B cell (primary cell): ENCODE measurements at regions not wholly inside any gene's neighbourhood (a gene's known extent, or its start where the extent isn't known, plus 50 kb on each side); places are given as distances from the start of the nearest gene placed in this dataset.
"Not testable (repeated sequence)": the region's sequence is repeated elsewhere in the genome, so short reads cannot be mapped to it uniquely, and the experiment has no call there.

Experiments
- ATAC-seq: fragments of 200-7000 bp; cut with Tn5 transposase; one replicate; pipeline ENCODE4 v1.10.0; 2021; ENCODE audit warnings: low read depth, mild to moderate bottlenecking, moderate number of reproducible peaks, moderate library complexity
- CTCF ChIA-PET: fragments of 350-600 bp; sonication (Branson Sonifier 250); formaldehyde crosslinking; loops from one replicate; lab custom pipeline; 2021; ENCODE audit warnings: antibody characterized with exemption, inconsistent platforms; lab: Charles Lee
- POLR2A ChIA-PET: fragments of 350-600 bp; sonication (Branson Sonifier 250); formaldehyde crosslinking; loops from one replicate; lab custom pipeline; 2021; ENCODE audit warnings: antibody characterized with exemption; lab: Charles Lee
- DNase-seq: peaks from one replicate; pipeline ENCODE4 v3.0.0; 2013
- H2AFZ ChIP-seq: 2 replicates; pipeline ENCODE4 v1.6.1; 2012; ENCODE audit warnings: mild to moderate bottlenecking, low read depth, low read length; ENCODE audit not compliant: insufficient read depth, poor library complexity, severe bottlenecking
- H3K27ac ChIP-seq, 2 donors: 1 replicate in 1 of 2; 2 replicates in 1 of 2; pipeline ENCODE4 v1.5.1; 2012 to 2013; ENCODE audit warnings: low read length in 2 of 2, mild to moderate bottlenecking in 2 of 2, moderate library complexity in 1 of 2
- H3K27me3 ChIP-seq, 4 experiments: fragments of 200-600 bp in 1 of 4; sonication (generic) in 1 of 4; replicated peaks in 1 of 4; 1 replicate in 2 of 4; 2 replicates in 2 of 4; pipeline versions ENCODE4 v1.6.1 to v1.7.0; 2013 to 2016; ENCODE audit warnings: low read length in 3 of 4, mild to moderate bottlenecking in 2 of 4, mixed read lengths in 1 of 4, moderate library complexity in 1 of 4; ENCODE audit not compliant: insufficient read depth in 4 of 4, control insufficient read depth in 3 of 4; ENCODE audit errors: control extremely low read depth in 1 of 4
- H3K36me3 ChIP-seq, 2 experiments: replicated peaks in 1 of 2; 1 replicate in 1 of 2; 2 replicates in 1 of 2; pipeline versions ENCODE4 v1.6.1 to v1.7.1; 2013; ENCODE audit warnings: low read length in 1 of 2; ENCODE audit not compliant: insufficient read depth in 2 of 2, control insufficient read depth in 1 of 2; ENCODE audit errors: control extremely low read depth in 1 of 2, extremely low read depth in 1 of 2
- H3K4me1 ChIP-seq, 2 donors: fragments of 200-600 bp in 1 of 2; sonication (generic) in 1 of 2; 1 replicate in 1 of 2; 2 replicates in 1 of 2; pipeline versions ENCODE4 v1.5.1 to v1.6.1; 2013 to 2017; ENCODE audit warnings: low read length in 2 of 2; ENCODE audit not compliant: control insufficient read depth in 2 of 2, insufficient read depth in 2 of 2
- H3K4me2 ChIP-seq: replicated peaks from 2 replicates; pipeline ENCODE3; 2012; ENCODE audit warnings: mild to moderate bottlenecking, low read depth, low read length; ENCODE audit not compliant: poor library complexity, severe bottlenecking
- H3K4me3 ChIP-seq, 5 experiments: fragments of 200-600 bp in 1 of 5; sonication (generic) in 1 of 5; 1 replicate in 3 of 5; 2 replicates in 2 of 5; pipeline versions ENCODE4 v1.5.1 to v1.7.0; 2011 to 2016; ENCODE audit warnings: low read length in 4 of 5, mild to moderate bottlenecking in 4 of 5, low read depth in 2 of 5, control low read depth in 1 of 5, moderate library complexity in 1 of 5; ENCODE audit not compliant: insufficient read depth in 1 of 5; ENCODE audit errors: control extremely low read depth in 1 of 5, extremely low read depth in 1 of 5
- H3K79me2 ChIP-seq: fragments of 200-600 bp; sonication (generic); one replicate; pipeline ENCODE4 v1.6.0; 2016; ENCODE audit warnings: low read length; ENCODE audit not compliant: control insufficient read depth, insufficient read depth
- H3K9ac ChIP-seq: fragments of 200-600 bp; sonication (generic); 2 replicates; pipeline ENCODE4 v1.6.1; 2017; ENCODE audit warnings: mild to moderate bottlenecking, low read length, moderate library complexity
- H3K9me3 ChIP-seq, 3 donors: one replicate each; pipeline versions ENCODE4 v1.6.1 to v1.7.1; 2013; ENCODE audit warnings: low read length in 2 of 3; ENCODE audit not compliant: control insufficient read depth in 2 of 3, insufficient read depth in 1 of 3; ENCODE audit errors: control extremely low read depth in 1 of 3
- H4K20me1 ChIP-seq: 2 replicates; pipeline ENCODE4 v1.6.0; 2012; ENCODE audit warnings: mild to moderate bottlenecking, low read length; ENCODE audit not compliant: insufficient read depth, control insufficient read depth, poor library complexity, severe bottlenecking
- H3K27ac Mint-ChIP-seq: one replicate; pipeline ENCODE4 v1.8.0; 2021; ENCODE audit warnings: mixed read lengths
- H3K27me3 Mint-ChIP-seq: one replicate; pipeline ENCODE4 v1.8.0; 2021; ENCODE audit warnings: mixed read lengths
- H3K4me1 Mint-ChIP-seq: one replicate; pipeline ENCODE4 v1.8.0; 2021; ENCODE audit warnings: mixed read lengths
- H3K4me3 Mint-ChIP-seq: one replicate; pipeline ENCODE4 v1.8.0; 2021; ENCODE audit warnings: mixed read lengths
- H3K9me3 Mint-ChIP-seq: one replicate; pipeline ENCODE4 v1.8.0; 2022; ENCODE audit warnings: mixed read lengths; ENCODE audit not compliant: insufficient read depth
- EZH2 ChIP-seq: IDR thresholded peaks from 2 replicates; pipeline ENCODE4 v1.6.1; 2012; ENCODE audit warnings: borderline replicate concordance, low read depth, mild to moderate bottlenecking, moderate library complexity, low read length; ENCODE audit not compliant: insufficient read depth, poor library complexity, severe bottlenecking
- WGBS: methylation state at CpG from one replicate; pipeline ENCODE4 v1.1.5; 2013; ENCODE audit warnings: missing lambda C conversion rate; ENCODE audit not compliant: insufficient coverage; 5-methylcytosine and 5-hydroxymethylcytosine counted together
- intact Hi-C: fragments of 100-400 bp; cut with micrococcal nuclease; formaldehyde crosslinking; loops from one replicate; pipeline ENCODE4 v1.10.0; 2022

- ChIA-PET CTCF (no interaction called here), POLR2A (no interaction called here)
- DNase-seq (no peak), ATAC-seq (no peak)
- Histone ChIP-seq H3K36me3 (no peaks in the 10 kb centered on the region), H3K4me3 (no peak overlapping the region), H3K9ac (no peak overlapping the region), H3K27ac (no peak overlapping the region), H3K79me2 (no peaks in the 10 kb centered on the region), H4K20me1 (no peaks in the 10 kb centered on the region), H3K4me1 (no peaks in the 10 kb centered on the region), H3K4me2 (no peak overlapping the region), H3K9me3 (no peaks in the 10 kb centered on the region), H3K27me3 (no peaks in the 10 kb centered on the region), H2AFZ (no peak overlapping the region)
- no peak for TF ChIP-seq EZH2
- Mint-ChIP-seq H3K9me3 (no peaks in the 10 kb centered on the region), H3K27ac (no peak overlapping the region), H3K4me1 (no peaks in the 10 kb centered on the region), H3K27me3 (peaks cover 3% of the 10 kb centered on the region), H3K4me3 (no peak overlapping the region)
- intact Hi-C loops = no loop called here
These were observed 225.7 kb downstream of the PYDC2 start for GRCh38 chr3:191686626-191687025.

GRCh38 chr3:191688756-191689433, 227.9 kb downstream of the PYDC2 start:
- H4K20me1 ChIP-seq = no peaks in the 10 kb centered on the region
- Mint-ChIP-seq H3K4me3 (no peak overlapping the region), H3K27ac (no peak overlapping the region), H3K4me1 (no peaks in the 10 kb centered on the region), H3K9me3 (no peaks in the 10 kb centered on the region), H3K27me3 (peaks cover 9% of the 10 kb centered on the region)
- intact Hi-C loops = no loop called here
- POLR2A ChIA-PET = no interaction called here
- TF ChIP-seq EZH2 = no peak
- H3K79me2 ChIP-seq = no peaks in the 10 kb centered on the region
- H3K36me3 ChIP-seq = no peaks in the 10 kb centered on the region
- no peaks in the 10 kb centered on the region for H3K4me1 ChIP-seq
- no peak overlapping the region for H2AFZ ChIP-seq
- DNase-seq (no peak), ATAC-seq (no peak)
- no peak overlapping the region for H3K9ac ChIP-seq
- no peaks in the 10 kb centered on the region for H3K9me3 ChIP-seq
- H3K4me3 ChIP-seq = no peak overlapping the region
- no peak overlapping the region for H3K27ac ChIP-seq
- 73% methylated on average over 2 of the region's 6 CpGs for WGBS
- H3K27me3 ChIP-seq = no peaks in the 10 kb centered on the region
- CTCF ChIA-PET = no interaction called here
- no peak overlapping the region for H3K4me2 ChIP-seq

- H3K27me3 Mint-ChIP-seq, H3K27ac Mint-ChIP-seq, H3K9me3 Mint-ChIP-seq, DNase-seq, POLR2A ChIA-PET, H3K27ac ChIP-seq, intact Hi-C loops, H3K4me3 ChIP-seq, H3K4me1 Mint-ChIP-seq, H3K4me2 ChIP-seq, H3K4me1 ChIP-seq, H3K36me3 ChIP-seq, H3K9me3 ChIP-seq, H2AFZ ChIP-seq, H3K79me2 ChIP-seq, H4K20me1 ChIP-seq, H3K27me3 ChIP-seq, H3K9ac ChIP-seq, ATAC-seq, H3K4me3 Mint-ChIP-seq, CTCF ChIA-PET: not testable (repeated sequence)
- 69% methylated on average over 2 of the region's 3 CpGs for WGBS
These were observed 230.2 kb downstream of the PYDC2 start for GRCh38 chr3:191691184-191691583.
